ENCODE measurements at regions not wholly inside any gene's neighbourhood (a gene's known extent, or its start where the extent isn't known, plus 50 kb on each side); places are given as distances from the start of the nearest gene placed in this dataset.

GRCh38 chr11:98277251-98277912 is 743.4 kb upstream of the CNTN5 start:
- Histone ChIP-seq H3K27me3 (ENCODE audit: insufficient read depth, low read length, poor library complexity) (no peaks in the 10 kb centered on the region), H3K4me1 (ENCODE audit: control insufficient read depth, low read depth, low read length) (no peaks in the 10 kb centered on the region), H3K27ac (ENCODE audit: low read depth, low read length) (no peak overlapping the region), H3K79me2 (ENCODE audit: control insufficient read depth, insufficient read depth, low read length) (no peaks in the 10 kb centered on the region), H3K4ac (ENCODE audit: low read depth, low read length) (no peak overlapping the region), H2AK5ac (ENCODE audit: low read length) (no peak overlapping the region), H3K79me1 (ENCODE audit: low read length) (no peaks in the 10 kb centered on the region), H3K36me3 (ENCODE audit: control insufficient read depth, insufficient read depth, low read length) (no peaks in the 10 kb centered on the region), H3K56ac (ENCODE audit: low read length) (no peak overlapping the region), H4K5ac (ENCODE audit: low read length) (no peak overlapping the region), H3K4me2 (ENCODE audit: low read length) (no peak overlapping the region), H3K9ac (ENCODE audit: low read length) (no peak overlapping the region), H2BK120ac (ENCODE audit: low read depth, low read length) (no peak overlapping the region), H3K4me3 (ENCODE audit: low read length) (no peak overlapping the region), H3K18ac (ENCODE audit: low read length) (no peak overlapping the region), H4K8ac (ENCODE audit: low read depth, low read length) (no peak overlapping the region), H2BK5ac (ENCODE audit: low read length) (no peak overlapping the region), H2BK15ac (replicated peaks; ENCODE audit: low read depth) (no peak overlapping the region), H3K23ac (ENCODE audit: low read length) (no peak overlapping the region)
- no CpG with 5 or more reads among the region's 2 CpGs for WGBS (ENCODE audit: extremely low coverage, insufficient coverage, low lambda C conversion rate)
- DNase-seq: no peak

GRCh38 chr11:98289617-98290263 is 731.0 kb upstream of the CNTN5 start:
- no peak for DNase-seq

DNA sequence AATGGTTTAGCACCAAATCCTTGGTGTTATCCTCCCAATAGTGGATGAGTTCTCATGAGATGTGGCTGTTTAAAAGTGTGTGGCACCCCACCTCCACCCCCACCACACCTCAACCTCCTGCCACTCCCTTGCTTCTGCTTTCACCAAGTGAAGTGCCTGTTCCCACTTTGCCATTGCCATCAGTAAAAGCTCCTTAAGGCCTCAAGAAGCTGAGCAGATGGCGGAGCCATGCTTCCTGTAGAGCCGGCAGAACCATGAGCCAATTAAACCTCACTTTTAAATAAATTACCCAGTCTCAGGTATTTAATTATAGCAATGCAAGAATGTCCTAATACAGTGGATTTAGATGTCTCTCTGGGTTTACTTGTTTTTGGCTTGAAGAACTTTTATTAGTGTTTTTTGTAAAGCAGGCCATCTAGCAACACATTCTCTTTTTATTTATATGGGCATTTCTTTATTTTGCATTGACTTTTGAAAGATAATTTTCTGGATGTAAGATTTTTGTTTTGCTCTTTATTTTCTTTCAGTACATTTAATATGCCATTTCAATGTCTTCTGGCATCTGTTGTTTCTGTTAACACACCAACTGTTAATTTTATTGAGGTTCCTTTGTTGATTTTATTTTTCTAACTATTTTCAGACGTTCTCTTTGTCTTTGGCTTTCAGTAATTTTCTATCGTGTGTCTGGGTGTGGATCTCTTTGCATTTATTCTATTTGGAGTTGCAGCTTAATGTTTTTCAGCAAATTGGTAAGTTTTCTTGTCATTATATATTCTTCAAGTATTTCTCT is 724.5 kb upstream of the CNTN5 start:
- Histone ChIP-seq H2BK120ac (ENCODE audit: low read depth, low read length) (no peak overlapping the region), H3K27me3 (ENCODE audit: insufficient read depth, low read length, poor library complexity) (no peaks in the 10 kb centered on the region), H3K4me1 (ENCODE audit: control insufficient read depth, low read depth, low read length) (no peaks in the 10 kb centered on the region), H3K9ac (ENCODE audit: low read length) (no peak overlapping the region), H3K4me2 (ENCODE audit: low read length) (no peak overlapping the region), H3K79me1 (ENCODE audit: low read length) (no peaks in the 10 kb centered on the region), H2AK5ac (ENCODE audit: low read length) (no peak overlapping the region), H4K8ac (ENCODE audit: low read depth, low read length) (no peak overlapping the region), H2BK15ac (replicated peaks; ENCODE audit: low read depth) (no peak overlapping the region), H3K56ac (ENCODE audit: low read length) (no peak overlapping the region), H3K36me3 (ENCODE audit: control insufficient read depth, insufficient read depth, low read length) (no peaks in the 10 kb centered on the region), H3K4me3 (ENCODE audit: low read length) (no peak overlapping the region), H3K23ac (ENCODE audit: low read length) (no peak overlapping the region), H3K4ac (ENCODE audit: low read depth, low read length) (no peak overlapping the region), H4K5ac (ENCODE audit: low read length) (no peak overlapping the region), H3K79me2 (ENCODE audit: control insufficient read depth, insufficient read depth, low read length) (no peaks in the 10 kb centered on the region), H3K18ac (ENCODE audit: low read length) (no peak overlapping the region), H3K27ac (ENCODE audit: low read depth, low read length) (no peak overlapping the region), H2BK5ac (ENCODE audit: low read length) (no peak overlapping the region)
- no peak for DNase-seq
- WGBS (ENCODE audit: extremely low coverage, insufficient coverage, low lambda C conversion rate): no CpG with 5 or more reads among the region's 4 CpGs

More at GRCh38 chr11:98289617-98290263, 731.0 kb upstream of the CNTN5 start:
- H2BK15ac ChIP-seq (replicated peaks; ENCODE audit: low read depth): no peak overlapping the region
- H4K5ac ChIP-seq (ENCODE audit: low read length): no peak overlapping the region
- H3K23ac ChIP-seq (ENCODE audit: low read length): no peak overlapping the region
- no peak overlapping the region for H3K27ac ChIP-seq (ENCODE audit: low read depth, low read length)
- no peak overlapping the region for H3K4me2 ChIP-seq (ENCODE audit: low read length)
- no peak overlapping the region for H4K8ac ChIP-seq (ENCODE audit: low read depth, low read length)
- no peaks in the 10 kb centered on the region for H3K36me3 ChIP-seq (ENCODE audit: control insufficient read depth, insufficient read depth, low read length)
- H2BK5ac ChIP-seq (ENCODE audit: low read length): no peak overlapping the region
- H3K4me1 ChIP-seq (ENCODE audit: control insufficient read depth, low read depth, low read length): no peaks in the 10 kb centered on the region
- H3K18ac ChIP-seq (ENCODE audit: low read length): no peak overlapping the region
- whole genome bisulfite sequencing (ENCODE audit: extremely low coverage, insufficient coverage, low lambda C conversion rate): no CpG with 5 or more reads among the region's 3 CpGs
- H3K27me3 ChIP-seq (ENCODE audit: insufficient read depth, low read length, poor library complexity): no peaks in the 10 kb centered on the region
- H2AK5ac ChIP-seq (ENCODE audit: low read length): no peak overlapping the region
- no peak overlapping the region for H3K56ac ChIP-seq (ENCODE audit: low read length)
- no peaks in the 10 kb centered on the region for H3K79me2 ChIP-seq (ENCODE audit: control insufficient read depth, insufficient read depth, low read length)
- H2BK120ac ChIP-seq (ENCODE audit: low read depth, low read length): no peak overlapping the region
- no peak overlapping the region for H3K4me3 ChIP-seq (ENCODE audit: low read length)
- no peak overlapping the region for H3K4ac ChIP-seq (ENCODE audit: low read depth, low read length)
- H3K9ac ChIP-seq (ENCODE audit: low read length): no peak overlapping the region
- no peaks in the 10 kb centered on the region for H3K79me1 ChIP-seq (ENCODE audit: low read length)

DNA sequence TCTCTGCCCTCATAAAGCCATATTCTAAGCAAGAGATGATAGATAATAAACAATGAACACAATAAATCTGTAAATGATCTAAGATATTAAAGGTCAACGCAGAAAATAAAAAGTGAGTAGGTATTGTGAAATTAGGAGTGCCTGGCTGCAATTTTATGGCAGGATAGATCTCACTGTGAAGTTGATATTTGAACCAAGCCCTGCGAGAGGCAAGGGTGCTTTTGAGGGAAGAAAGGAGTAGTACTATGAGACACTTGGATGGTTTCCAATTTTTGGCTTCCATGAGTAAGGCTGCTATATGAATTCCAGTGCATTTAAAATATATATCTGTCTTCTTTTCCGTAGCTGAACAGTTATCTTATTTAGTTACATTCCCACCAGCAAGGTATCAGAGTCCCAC is 720.0 kb upstream of the CNTN5 start:
- H3K56ac ChIP-seq (ENCODE audit: low read length): no peak overlapping the region
- no peaks in the 10 kb centered on the region for H3K36me3 ChIP-seq (ENCODE audit: control insufficient read depth, insufficient read depth, low read length)
- H3K79me1 ChIP-seq (ENCODE audit: low read length): no peaks in the 10 kb centered on the region
- H4K8ac ChIP-seq (ENCODE audit: low read depth, low read length): no peak overlapping the region
- no peak overlapping the region for H2BK120ac ChIP-seq (ENCODE audit: low read depth, low read length)
- no peak overlapping the region for H3K9ac ChIP-seq (ENCODE audit: low read length)
- no peak overlapping the region for H2AK5ac ChIP-seq (ENCODE audit: low read length)
- no peaks in the 10 kb centered on the region for H3K27me3 ChIP-seq (ENCODE audit: insufficient read depth, low read length, poor library complexity)
- H3K4me2 ChIP-seq (ENCODE audit: low read length): no peak overlapping the region
- H2BK15ac ChIP-seq (replicated peaks; ENCODE audit: low read depth): no peak overlapping the region
- H3K4ac ChIP-seq (ENCODE audit: low read depth, low read length): no peak overlapping the region
- H3K4me1 ChIP-seq (ENCODE audit: control insufficient read depth, low read depth, low read length): no peaks in the 10 kb centered on the region
- no peak overlapping the region for H3K27ac ChIP-seq (ENCODE audit: low read depth, low read length)
- H3K79me2 ChIP-seq (ENCODE audit: control insufficient read depth, insufficient read depth, low read length): no peaks in the 10 kb centered on the region
- H4K5ac ChIP-seq (ENCODE audit: low read length): no peak overlapping the region
- no peak for DNase-seq
- no peak overlapping the region for H2BK5ac ChIP-seq (ENCODE audit: low read length)
- H3K4me3 ChIP-seq (ENCODE audit: low read length): no peak overlapping the region
- H3K23ac ChIP-seq (ENCODE audit: low read length): no peak overlapping the region
- H3K18ac ChIP-seq (ENCODE audit: low read length): no peak overlapping the region
- WGBS (ENCODE audit: extremely low coverage, insufficient coverage, low lambda C conversion rate): no CpG with 5 or more reads among the region's 3 CpGs

DNA sequence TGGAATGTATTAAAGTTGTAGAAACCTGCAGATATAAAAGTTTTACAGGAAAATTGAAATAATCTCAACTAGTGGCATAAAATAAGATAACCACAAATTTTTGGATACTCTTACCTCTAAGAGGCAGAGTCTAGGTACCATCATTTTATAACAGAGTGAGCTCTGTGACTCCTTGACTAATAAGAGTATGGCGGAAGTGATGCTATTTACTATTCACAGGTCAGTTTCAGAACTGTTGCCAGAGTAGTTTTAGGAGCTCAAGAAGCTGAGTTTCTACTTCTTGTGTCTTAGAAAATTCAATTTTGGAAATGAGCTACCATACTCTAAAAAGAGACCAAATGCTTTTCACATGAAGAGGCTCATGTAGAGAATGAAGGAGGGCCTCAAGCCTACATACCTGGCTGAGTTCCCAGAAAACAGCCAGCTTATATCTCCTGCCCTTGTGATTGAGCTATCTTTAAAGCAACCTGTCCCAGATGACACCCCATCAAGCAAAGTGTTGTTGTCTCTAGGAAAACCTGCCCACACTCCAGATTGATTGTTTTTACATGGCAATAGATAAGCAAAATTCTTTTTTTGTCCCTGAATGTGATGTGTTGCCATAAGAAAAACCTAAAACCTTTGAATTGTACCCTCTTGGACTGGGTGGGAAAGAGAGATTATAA is 712.8 kb upstream of the CNTN5 start:
- H3K9ac ChIP-seq (ENCODE audit: low read length): no peak overlapping the region
- no peak overlapping the region for H3K23ac ChIP-seq (ENCODE audit: low read length)
- H3K4me1 ChIP-seq (ENCODE audit: control insufficient read depth, low read depth, low read length): no peaks in the 10 kb centered on the region
- no peak overlapping the region for H4K5ac ChIP-seq (ENCODE audit: low read length)
- no peak overlapping the region for H3K27ac ChIP-seq (ENCODE audit: low read depth, low read length)
- no peaks in the 10 kb centered on the region for H3K36me3 ChIP-seq (ENCODE audit: control insufficient read depth, insufficient read depth, low read length)
- WGBS (ENCODE audit: extremely low coverage, insufficient coverage, low lambda C conversion rate): no CpG with 5 or more reads among the region's 1 CpG
- H3K27me3 ChIP-seq (ENCODE audit: insufficient read depth, low read length, poor library complexity): no peaks in the 10 kb centered on the region
- H3K56ac ChIP-seq (ENCODE audit: low read length): no peak overlapping the region
- H3K79me2 ChIP-seq (ENCODE audit: control insufficient read depth, insufficient read depth, low read length): no peaks in the 10 kb centered on the region
- H3K79me1 ChIP-seq (ENCODE audit: low read length): no peaks in the 10 kb centered on the region
- H3K4me3 ChIP-seq (ENCODE audit: low read length): no peak overlapping the region
- H2BK120ac ChIP-seq (ENCODE audit: low read depth, low read length): no peak overlapping the region
- no peak overlapping the region for H3K4ac ChIP-seq (ENCODE audit: low read depth, low read length)
- H3K4me2 ChIP-seq (ENCODE audit: low read length): no peak overlapping the region
- no peak overlapping the region for H2BK5ac ChIP-seq (ENCODE audit: low read length)
- no peak overlapping the region for H2BK15ac ChIP-seq (replicated peaks; ENCODE audit: low read depth)
- H4K8ac ChIP-seq (ENCODE audit: low read depth, low read length): no peak overlapping the region
- no peak overlapping the region for H2AK5ac ChIP-seq (ENCODE audit: low read length)
- no peak for DNase-seq
- H3K18ac ChIP-seq (ENCODE audit: low read length): no peak overlapping the region

Measured in mesendoderm (in vitro differentiated cells).